ENCODE measurements at regions not wholly inside any gene's neighbourhood (a gene's known extent, or its start where the extent isn't known, plus 50 kb on each side); places are given as distances from the start of the nearest gene placed in this dataset.

GRCh38 chr17:33976831-33977230 is 278.3 kb upstream of the CCL2 start:
- DNase-seq (ENCODE audit: low read depth in 2 of 2) = no peak

DNA sequence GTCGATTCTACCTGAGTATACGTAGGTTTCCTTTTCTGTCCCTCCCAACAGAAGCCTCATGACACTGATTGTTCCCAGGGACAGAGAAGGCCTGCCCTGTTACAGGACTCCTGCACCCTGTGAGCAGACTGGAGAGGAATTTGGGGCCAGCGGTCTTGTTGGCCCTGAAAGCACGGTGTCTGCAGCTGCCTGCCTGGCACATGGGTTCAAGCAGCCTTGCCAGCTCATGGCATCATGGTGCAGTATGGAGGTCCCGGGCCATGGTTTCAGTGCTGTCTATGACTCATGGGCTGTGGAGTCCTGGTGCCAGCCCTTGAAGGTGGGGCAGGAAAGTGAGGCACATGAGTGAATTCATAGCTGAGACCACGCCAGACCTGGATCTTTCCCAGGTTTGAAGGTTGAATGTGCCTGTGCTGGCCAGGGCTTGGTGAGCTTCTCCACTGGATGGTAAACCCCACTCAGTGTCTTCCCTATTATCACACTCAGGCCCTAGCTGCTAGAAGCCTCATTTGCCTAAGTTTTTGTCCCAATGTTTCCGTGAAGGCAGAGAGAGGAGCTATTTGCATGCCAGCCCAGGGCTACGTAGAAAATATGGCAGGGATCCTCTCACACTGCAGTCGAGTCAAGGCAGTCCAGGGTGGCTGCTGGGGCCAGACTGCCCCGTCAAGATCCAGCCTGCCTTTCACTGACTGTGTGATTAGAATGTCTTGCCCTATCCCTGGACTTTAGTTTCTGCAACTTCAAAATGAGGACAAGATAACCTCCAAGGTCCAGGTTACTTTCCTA is 277.2 kb upstream of the CCL2 start:
- no peak for DNase-seq (ENCODE audit: low read depth in 2 of 2)

GRCh38 chr17:33978889-33979288 is 276.2 kb upstream of the CCL2 start:
- DNase-seq (ENCODE audit: low read depth in 2 of 2) = no peak

DNA sequence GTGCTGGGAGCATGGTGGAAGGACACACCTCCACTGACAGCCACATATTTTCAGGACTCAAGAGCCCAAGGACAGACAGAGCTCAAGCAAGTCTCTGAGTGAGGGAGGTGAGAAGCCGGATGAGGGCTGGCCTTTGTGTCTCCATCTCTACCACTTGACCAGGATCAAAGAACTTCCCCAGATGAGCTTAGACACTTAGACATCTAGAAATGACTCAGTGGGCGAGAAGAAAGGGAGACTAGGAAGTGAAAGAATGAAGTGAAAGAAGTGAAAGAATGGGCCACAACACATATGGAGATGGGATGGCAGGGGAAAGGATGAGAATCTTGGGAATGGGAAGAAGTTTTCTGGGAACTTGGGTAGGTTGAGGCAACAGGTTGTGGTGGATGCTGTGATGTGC is 274.9 kb upstream of the CCL2 start:
- no peak for DNase-seq (ENCODE audit: low read depth in 2 of 2)

- DNase-seq (ENCODE audit: low read depth in 2 of 2) = no peak
Measured at GRCh38 chr17:33981711-33982601, 273.1 kb upstream of the CCL2 start.

- DNase-seq (ENCODE audit: low read depth in 2 of 2) = no peak
Measured at GRCh38 chr17:33982909-33983308, 272.2 kb upstream of the CCL2 start.

GRCh38 chr17:33983824-33984574 is 271.1 kb upstream of the CCL2 start:
- no peak for DNase-seq (ENCODE audit: low read depth in 2 of 2)

- DNase-seq (ENCODE audit: low read depth in 2 of 2) = no peak
Measured at GRCh38 chr17:33986088-33986487, 269.0 kb upstream of the CCL2 start.

- no peak for DNase-seq (ENCODE audit: low read depth in 2 of 2)
Measured at GRCh38 chr17:33986566-33986965, 268.5 kb upstream of the CCL2 start.

DNA sequence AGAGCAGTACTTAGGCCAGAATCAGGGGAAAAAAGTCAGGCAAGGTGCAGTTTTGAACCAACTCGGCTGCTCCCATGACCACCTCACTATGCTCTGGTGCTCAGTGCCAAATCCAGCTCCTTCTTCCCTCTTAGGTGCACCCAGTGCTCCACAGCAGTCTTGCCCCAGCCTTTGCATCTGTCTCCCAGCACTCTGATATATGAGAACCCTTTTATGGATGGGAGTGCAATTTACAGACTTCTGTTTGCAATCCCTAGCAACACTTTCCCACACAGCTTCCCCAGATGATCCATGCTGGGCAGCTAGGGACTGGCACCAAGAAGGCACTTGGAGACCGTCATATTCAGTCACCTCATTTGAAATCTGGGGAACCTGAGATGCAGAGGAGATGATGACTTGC is 267.9 kb upstream of the CCL2 start:
- no peak for DNase-seq (ENCODE audit: low read depth in 2 of 2)

- no peak for DNase-seq (ENCODE audit: low read depth in 2 of 2)
Measured at GRCh38 chr17:33989361-33990148, 265.5 kb upstream of the CCL2 start.

GRCh38 chr17:33990943-33991706 is 264.0 kb upstream of the CCL2 start:
- DNase-seq (ENCODE audit: low read depth in 2 of 2) = no peak

GRCh38 chr17:33992113-33992512 is 263.0 kb upstream of the CCL2 start:
- no peak for DNase-seq (ENCODE audit: low read depth in 2 of 2)

DNA sequence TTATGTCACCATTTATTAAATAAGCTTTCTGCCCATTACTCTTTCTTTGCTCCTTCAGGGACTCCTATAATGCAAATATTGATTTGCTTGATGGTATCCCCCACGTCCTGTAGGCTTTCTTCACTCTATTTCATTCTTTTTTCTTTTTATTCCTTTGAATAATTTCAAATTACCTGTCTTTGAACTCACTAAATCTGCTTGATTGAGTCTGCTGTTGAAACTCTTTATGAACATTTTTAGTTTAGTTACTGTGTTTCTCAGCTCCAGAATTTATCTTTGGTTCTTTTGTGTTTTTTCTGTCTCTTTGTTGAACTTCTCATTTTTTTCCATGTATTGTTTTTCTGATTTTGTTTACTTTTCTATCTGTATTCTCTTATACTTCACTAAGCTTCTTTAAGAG is 254.4 kb upstream of the CCL2 start:
- no peak for DNase-seq (ENCODE audit: low read depth in 2 of 2)

- DNase-seq (ENCODE audit: low read depth in 2 of 2) = no peak
Measured at GRCh38 chr17:34001246-34001645, 253.8 kb upstream of the CCL2 start.

DNA sequence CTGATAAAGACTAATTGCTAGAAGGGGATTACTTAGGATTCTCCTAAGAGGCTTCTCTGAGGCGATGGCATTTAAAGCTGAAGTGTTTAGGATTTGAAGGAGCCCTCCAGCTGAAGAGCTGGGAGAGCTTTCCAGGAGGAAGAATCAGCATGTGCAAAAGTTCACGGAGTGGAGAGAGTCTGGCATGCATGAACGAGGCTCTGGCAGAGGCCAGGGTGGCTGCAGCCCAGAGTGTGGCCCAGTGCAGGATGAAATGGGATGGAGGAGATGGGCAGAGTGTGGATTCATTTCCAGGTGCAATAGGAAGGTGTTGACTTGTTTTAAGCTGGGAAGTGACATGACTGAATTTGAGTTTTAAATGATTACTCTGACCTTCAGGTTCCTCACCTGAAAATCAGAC is 249.0 kb upstream of the CCL2 start:
- no peak for DNase-seq (ENCODE audit: low read depth in 2 of 2)

- DNase-seq (ENCODE audit: low read depth in 2 of 2) = no peak
Measured at GRCh38 chr17:34008125-34008524, 247.0 kb upstream of the CCL2 start.

DNA sequence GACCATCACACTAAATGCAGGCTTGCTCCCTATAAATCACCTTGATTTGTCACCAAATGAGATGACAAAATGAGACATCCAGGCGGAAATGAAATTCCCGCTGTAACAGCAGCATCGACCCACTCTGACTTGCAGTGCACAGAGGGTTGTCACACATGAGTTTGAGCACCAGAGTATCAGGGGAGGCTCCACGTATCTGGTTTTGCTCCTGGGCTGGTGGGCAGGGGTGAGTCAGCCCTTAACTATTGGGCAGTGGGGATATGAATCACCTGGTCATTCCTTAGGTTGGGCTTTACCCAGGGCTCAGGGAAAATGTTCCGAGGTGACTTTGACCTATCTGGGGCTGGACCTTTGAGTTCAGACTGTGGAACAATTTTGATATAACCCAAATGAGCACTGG is 245.2 kb upstream of the CCL2 start:
- DNase-seq (ENCODE audit: low read depth in 2 of 2) = no peak

DNA sequence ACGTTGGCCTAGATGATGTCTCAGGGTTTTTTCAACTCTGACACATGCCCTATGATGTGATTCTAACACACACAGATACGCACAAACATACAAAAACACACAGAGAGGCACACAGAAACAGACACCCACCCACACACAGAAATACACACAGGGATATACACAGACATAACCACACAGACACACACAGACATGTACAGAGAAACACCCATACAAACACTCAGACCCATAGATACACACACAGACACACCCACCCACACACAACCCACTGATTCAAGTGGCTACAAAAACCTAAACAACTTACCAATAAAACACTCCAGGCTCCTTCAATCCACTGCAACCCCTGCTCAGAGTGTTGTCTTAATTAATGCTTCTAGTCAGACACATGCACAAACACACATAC is 244.6 kb upstream of the CCL2 start:
- DNase-seq (ENCODE audit: low read depth in 2 of 2) = no peak

GRCh38 chr17:34011599-34011998 is 243.5 kb upstream of the CCL2 start:
- no peak for DNase-seq (ENCODE audit: low read depth in 2 of 2)
